HL-60 (cell line): ENCODE measurements at regions not wholly inside any gene's neighbourhood (a gene's known extent, or its start where the extent isn't known, plus 50 kb on each side); places are given as distances from the start of the nearest gene placed in this dataset.

Experiments used
- DNase-seq, 2 experiments: peaks; one replicate each; pipeline ENCODE4 v3.0.0-alpha.2; 2010 to 2020; ENCODE audit warnings: low read depth in 1 of 2, low spot score in 1 of 2
- H3K27ac ChIP-seq: fragments of 250-450 bp; sonication (Bioruptor Pico); replicated peaks from 2 replicates; pipeline ENCODE4 v1.5.1; 2020; ENCODE audit warnings: mild to moderate bottlenecking, moderate library complexity
- H3K27me3 ChIP-seq: fragments of 250-450 bp; sonication (Bioruptor Pico); 2 replicates; pipeline ENCODE4 v1.5.1; 2021; ENCODE audit warnings: mild to moderate bottlenecking, moderate library complexity; ENCODE audit not compliant: insufficient read depth, poor library complexity, severe bottlenecking
- H3K4me3 ChIP-seq: replicated peaks from 2 replicates; pipeline ENCODE4 v1.5.1; 2011; ENCODE audit warnings: mild to moderate bottlenecking, control low read depth, low read length; ENCODE audit not compliant: insufficient read depth
- GABPA ChIP-seq: IDR thresholded peaks from 2 replicates; pipeline ENCODE4 v1.6.1; 2012; ENCODE audit warnings: low read depth
- POLR2AphosphoS5 ChIP-seq: IDR thresholded peaks from 2 replicates; pipeline ENCODE4 v1.6.1; 2012; ENCODE audit warnings: low read depth
- SPI1 ChIP-seq: IDR thresholded peaks from 2 replicates; pipeline ENCODE4 v1.6.1; 2012; ENCODE audit warnings: low read depth, mild to moderate bottlenecking, borderline replicate concordance
- TF ChIP-seq, protein P1 (sequence below): IDR thresholded peaks from 2 replicates; pipeline ENCODE4 v1.6.1; 2012; ENCODE audit warnings: low read depth; ENCODE audit not compliant: insufficient replicate concordance
- TF ChIP-seq, protein P2 (sequence below): IDR thresholded peaks from one replicate; pipeline ENCODE4 v1.5.1; 2011; ENCODE audit warnings: low read length, control low read depth, inconsistent platforms; ENCODE audit not compliant: insufficient read depth

DNA sequence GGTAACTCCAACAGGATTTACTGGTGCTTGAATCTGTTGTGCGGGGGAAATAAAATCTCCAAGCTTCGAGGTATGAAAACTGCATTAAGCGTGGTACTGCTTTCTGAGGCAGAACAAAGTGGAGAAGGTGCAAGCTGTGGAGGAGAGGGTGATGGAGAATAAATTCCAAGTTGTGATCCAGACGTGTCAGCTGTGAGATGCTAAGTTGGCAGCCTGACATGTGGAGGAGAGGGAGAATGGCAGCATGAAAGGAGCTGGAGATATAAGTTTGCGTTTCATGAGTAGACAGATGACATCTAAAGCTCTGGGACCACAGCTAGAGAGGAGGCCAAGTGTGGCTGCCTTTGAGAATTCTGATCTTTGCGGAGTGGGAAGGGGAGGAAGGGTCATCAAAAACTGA lies 411.8 kb downstream of the FBXO15 start:
- no peak overlapping the region for H3K27ac ChIP-seq
- no peaks in the 10 kb centered on the region for H3K27me3 ChIP-seq
- no peak for DNase-seq
- no peak overlapping the region for H3K4me3 ChIP-seq
- TF ChIP-seq POLR2AphosphoS5 (no peak), SPI1 (no peak), GABPA (no peak)
- TF ChIP-seq, protein P1, sequence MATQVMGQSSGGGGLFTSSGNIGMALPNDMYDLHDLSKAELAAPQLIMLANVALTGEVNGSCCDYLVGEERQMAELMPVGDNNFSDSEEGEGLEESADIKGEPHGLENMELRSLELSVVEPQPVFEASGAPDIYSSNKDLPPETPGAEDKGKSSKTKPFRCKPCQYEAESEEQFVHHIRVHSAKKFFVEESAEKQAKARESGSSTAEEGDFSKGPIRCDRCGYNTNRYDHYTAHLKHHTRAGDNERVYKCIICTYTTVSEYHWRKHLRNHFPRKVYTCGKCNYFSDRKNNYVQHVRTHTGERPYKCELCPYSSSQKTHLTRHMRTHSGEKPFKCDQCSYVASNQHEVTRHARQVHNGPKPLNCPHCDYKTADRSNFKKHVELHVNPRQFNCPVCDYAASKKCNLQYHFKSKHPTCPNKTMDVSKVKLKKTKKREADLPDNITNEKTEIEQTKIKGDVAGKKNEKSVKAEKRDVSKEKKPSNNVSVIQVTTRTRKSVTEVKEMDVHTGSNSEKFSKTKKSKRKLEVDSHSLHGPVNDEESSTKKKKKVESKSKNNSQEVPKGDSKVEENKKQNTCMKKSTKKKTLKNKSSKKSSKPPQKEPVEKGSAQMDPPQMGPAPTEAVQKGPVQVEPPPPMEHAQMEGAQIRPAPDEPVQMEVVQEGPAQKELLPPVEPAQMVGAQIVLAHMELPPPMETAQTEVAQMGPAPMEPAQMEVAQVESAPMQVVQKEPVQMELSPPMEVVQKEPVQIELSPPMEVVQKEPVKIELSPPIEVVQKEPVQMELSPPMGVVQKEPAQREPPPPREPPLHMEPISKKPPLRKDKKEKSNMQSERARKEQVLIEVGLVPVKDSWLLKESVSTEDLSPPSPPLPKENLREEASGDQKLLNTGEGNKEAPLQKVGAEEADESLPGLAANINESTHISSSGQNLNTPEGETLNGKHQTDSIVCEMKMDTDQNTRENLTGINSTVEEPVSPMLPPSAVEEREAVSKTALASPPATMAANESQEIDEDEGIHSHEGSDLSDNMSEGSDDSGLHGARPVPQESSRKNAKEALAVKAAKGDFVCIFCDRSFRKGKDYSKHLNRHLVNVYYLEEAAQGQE, result no peak
- TF ChIP-seq, protein P2, sequence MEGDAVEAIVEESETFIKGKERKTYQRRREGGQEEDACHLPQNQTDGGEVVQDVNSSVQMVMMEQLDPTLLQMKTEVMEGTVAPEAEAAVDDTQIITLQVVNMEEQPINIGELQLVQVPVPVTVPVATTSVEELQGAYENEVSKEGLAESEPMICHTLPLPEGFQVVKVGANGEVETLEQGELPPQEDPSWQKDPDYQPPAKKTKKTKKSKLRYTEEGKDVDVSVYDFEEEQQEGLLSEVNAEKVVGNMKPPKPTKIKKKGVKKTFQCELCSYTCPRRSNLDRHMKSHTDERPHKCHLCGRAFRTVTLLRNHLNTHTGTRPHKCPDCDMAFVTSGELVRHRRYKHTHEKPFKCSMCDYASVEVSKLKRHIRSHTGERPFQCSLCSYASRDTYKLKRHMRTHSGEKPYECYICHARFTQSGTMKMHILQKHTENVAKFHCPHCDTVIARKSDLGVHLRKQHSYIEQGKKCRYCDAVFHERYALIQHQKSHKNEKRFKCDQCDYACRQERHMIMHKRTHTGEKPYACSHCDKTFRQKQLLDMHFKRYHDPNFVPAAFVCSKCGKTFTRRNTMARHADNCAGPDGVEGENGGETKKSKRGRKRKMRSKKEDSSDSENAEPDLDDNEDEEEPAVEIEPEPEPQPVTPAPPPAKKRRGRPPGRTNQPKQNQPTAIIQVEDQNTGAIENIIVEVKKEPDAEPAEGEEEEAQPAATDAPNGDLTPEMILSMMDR, result no peak

DNA sequence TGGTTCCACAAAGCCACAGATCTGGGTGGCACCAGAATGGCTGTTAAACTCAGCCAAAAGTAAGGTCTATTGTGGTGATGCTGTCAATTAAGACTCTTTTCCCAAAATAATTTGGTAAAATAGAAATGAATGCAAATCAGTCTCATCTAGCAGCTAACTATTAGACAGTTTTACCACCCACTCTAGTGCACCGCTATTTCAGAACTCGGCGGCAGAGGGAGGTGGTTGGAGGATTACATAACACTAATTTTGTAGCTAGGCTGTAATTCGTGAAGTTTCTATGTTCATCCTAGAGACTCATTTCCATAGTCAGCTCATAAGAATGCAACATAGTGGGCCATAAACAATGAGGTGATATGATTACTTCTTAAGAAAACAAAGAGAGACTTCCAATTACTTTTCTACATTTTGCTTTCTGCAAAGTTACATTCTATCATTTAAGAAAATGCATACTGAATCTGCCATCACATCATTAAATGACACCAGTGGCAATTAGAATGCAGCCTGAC lies 413.8 kb downstream of the FBXO15 start:
- TF ChIP-seq SPI1 (no peak), POLR2AphosphoS5 (no peak), GABPA (no peak)
- TF ChIP-seq, protein P2, result no peak
- TF ChIP-seq, protein P1, result no peak
- no peaks in the 10 kb centered on the region for H3K27me3 ChIP-seq
- DNase-seq, result no peak
- H3K4me3 ChIP-seq, result no peak overlapping the region
- no peak overlapping the region for H3K27ac ChIP-seq

DNA sequence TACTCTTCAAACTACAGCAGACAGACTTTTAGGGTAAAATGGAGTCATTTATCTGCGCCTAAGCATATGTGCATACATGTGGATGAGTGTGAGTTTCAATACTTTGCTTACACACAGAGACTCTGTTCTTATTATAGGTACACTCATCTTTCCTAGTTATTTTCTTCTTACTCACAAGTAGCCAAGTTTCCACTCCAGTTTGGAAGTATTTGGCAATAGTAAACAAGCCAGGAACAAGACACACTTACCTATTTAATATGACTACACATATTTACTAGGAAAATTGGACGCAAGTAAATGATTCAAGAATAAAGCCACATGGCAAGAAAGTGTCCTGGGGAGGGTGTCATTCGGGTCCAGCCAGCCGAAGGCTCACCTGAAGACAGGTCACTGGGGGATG lies 414.3 kb downstream of the FBXO15 start:
- no peak overlapping the region for H3K27ac ChIP-seq
- no peak overlapping the region for H3K4me3 ChIP-seq
- TF ChIP-seq POLR2AphosphoS5, result no peak
- TF ChIP-seq GABPA, result no peak
- TF ChIP-seq SPI1, result no peak
- TF ChIP-seq, protein P1, result no peak
- no peak for DNase-seq
- no peaks in the 10 kb centered on the region for H3K27me3 ChIP-seq

DNA sequence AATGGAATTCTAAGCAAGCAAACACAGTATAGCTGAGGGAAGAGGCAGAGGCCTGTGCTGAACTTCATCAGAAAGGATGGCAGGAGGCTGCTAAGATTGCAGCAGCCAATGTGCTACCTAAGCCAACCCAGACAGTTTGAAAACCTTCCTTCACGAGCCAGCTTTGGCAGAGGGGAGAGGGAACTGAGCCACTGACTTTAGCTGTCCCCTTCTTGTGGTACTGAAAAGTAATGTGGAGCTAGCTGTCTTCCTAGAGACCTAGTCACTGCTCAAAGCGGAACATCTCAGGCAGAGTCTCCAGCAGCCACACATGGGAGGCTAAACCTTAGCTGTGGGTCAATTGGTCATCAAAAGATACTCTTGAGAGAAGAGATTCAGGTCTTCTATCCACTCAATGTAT lies 419.0 kb downstream of the FBXO15 start:
- H3K27me3 ChIP-seq, result no peaks in the 10 kb centered on the region
- no peak overlapping the region for H3K4me3 ChIP-seq
- no peak for DNase-seq
- no peak overlapping the region for H3K27ac ChIP-seq
- no peak for TF ChIP-seq GABPA
- TF ChIP-seq POLR2AphosphoS5, result no peak
- TF ChIP-seq SPI1, result no peak
- TF ChIP-seq, protein P2, result no peak
- TF ChIP-seq, protein P1, result peak; percentile 78
